ENCODE measurements at regions not wholly inside any gene's neighbourhood (a gene's known extent, or its start where the extent isn't known, plus 50 kb on each side); places are given as distances from the start of the nearest gene placed in this dataset.

DNA sequence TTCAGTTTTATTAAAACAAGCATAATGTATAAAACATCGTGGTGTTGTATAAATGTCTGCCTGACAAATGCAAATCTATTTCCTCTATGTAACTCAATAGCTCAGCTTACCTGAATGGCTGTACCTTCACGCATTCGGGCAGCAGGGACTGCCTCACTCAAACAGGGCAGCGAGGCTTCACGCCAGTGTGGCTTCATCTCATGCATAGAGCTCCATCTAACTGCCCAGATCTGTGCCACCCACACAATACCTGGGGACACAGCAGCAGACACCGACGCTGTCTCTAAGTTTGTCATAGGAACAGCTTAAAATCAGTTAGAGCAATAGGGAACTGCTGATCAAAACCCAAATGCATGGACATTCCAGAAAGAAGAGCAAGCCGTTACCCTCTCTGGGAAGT, 182.8 kb upstream of the ANKRD30A start:
- no peak for TF ChIP-seq POLR2A (IDR thresholded peaks at IDR 0.05)
- TF ChIP-seq, protein P1, sequence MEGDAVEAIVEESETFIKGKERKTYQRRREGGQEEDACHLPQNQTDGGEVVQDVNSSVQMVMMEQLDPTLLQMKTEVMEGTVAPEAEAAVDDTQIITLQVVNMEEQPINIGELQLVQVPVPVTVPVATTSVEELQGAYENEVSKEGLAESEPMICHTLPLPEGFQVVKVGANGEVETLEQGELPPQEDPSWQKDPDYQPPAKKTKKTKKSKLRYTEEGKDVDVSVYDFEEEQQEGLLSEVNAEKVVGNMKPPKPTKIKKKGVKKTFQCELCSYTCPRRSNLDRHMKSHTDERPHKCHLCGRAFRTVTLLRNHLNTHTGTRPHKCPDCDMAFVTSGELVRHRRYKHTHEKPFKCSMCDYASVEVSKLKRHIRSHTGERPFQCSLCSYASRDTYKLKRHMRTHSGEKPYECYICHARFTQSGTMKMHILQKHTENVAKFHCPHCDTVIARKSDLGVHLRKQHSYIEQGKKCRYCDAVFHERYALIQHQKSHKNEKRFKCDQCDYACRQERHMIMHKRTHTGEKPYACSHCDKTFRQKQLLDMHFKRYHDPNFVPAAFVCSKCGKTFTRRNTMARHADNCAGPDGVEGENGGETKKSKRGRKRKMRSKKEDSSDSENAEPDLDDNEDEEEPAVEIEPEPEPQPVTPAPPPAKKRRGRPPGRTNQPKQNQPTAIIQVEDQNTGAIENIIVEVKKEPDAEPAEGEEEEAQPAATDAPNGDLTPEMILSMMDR (IDR thresholded peaks at IDR 0.05) = no peak

Data from Peyer's patch (tissue), 4 donors.